Parathyroid adenoma (tissue), 2 donors: ENCODE measurements at regions not wholly inside any gene's neighbourhood (a gene's known extent, or its start where the extent isn't known, plus 50 kb on each side); places are given as distances from the start of the nearest gene placed in this dataset.

ENCODE experiments used
- H2AFZ ChIP-seq: fragments of 300-600 bp; sonication (generic); one replicate; pipeline ENCODE4 v1.7.0; 2017; ENCODE audit warnings: antibody characterized with exemption, mild to moderate bottlenecking
- H3K27ac ChIP-seq: fragments of 300-600 bp; sonication (generic); one replicate; pipeline ENCODE4 v1.7.0; 2017
- H3K27me3 ChIP-seq: fragments of 300-600 bp; sonication (generic); one replicate; pipeline ENCODE4 v1.7.0; 2017; ENCODE audit warnings: low read length; ENCODE audit not compliant: control insufficient read depth, insufficient read depth
- H3K36me3 ChIP-seq: fragments of 300-600 bp; sonication (generic); one replicate; pipeline ENCODE4 v1.7.0; 2017; ENCODE audit warnings: low read length; ENCODE audit not compliant: control insufficient read depth, insufficient read depth
- H3K4me1 ChIP-seq: fragments of 300-600 bp; sonication (generic); one replicate; pipeline ENCODE4 v1.7.0; 2017; ENCODE audit warnings: control low read depth
- H3K4me2 ChIP-seq: fragments of 300-600 bp; sonication (generic); one replicate; pipeline ENCODE4 v1.7.0; 2017; ENCODE audit warnings: low read length
- H3K4me3 ChIP-seq: fragments of 300-600 bp; sonication (generic); one replicate; pipeline ENCODE4 v1.7.0; 2017; ENCODE audit warnings: low read depth, low read length
- H3K79me2 ChIP-seq: fragments of 300-600 bp; sonication (generic); one replicate; pipeline ENCODE4 v1.7.0; 2017; ENCODE audit warnings: control low read depth
- H3K9ac ChIP-seq: fragments of 300-600 bp; sonication (generic); one replicate; pipeline ENCODE4 v1.7.0; 2017; ENCODE audit warnings: mild to moderate bottlenecking
- H3K9me3 ChIP-seq: fragments of 300-600 bp; sonication (generic); one replicate; pipeline ENCODE4 v1.7.0; 2017; ENCODE audit warnings: low read length; ENCODE audit not compliant: control insufficient read depth
- TF ChIP-seq, protein P1 (sequence below): fragments of 300-600 bp; sonication (generic); IDR thresholded peaks from one replicate; pipeline ENCODE4 v1.7.0; 2017; ENCODE audit warnings: antibody characterized with exemption, mild to moderate bottlenecking
- donor health status: primary hyperparathyroidism.

- Histone ChIP-seq H3K9ac (no peak overlapping the region), H3K27ac (no peak overlapping the region), H3K4me3 (no peak overlapping the region), H3K27me3 (no peaks in the 10 kb centered on the region), H3K79me2 (no peaks in the 10 kb centered on the region), H3K4me2 (no peak overlapping the region), H2AFZ (no peak overlapping the region), H3K4me1 (no peaks in the 10 kb centered on the region), H3K9me3 (no peaks in the 10 kb centered on the region), H3K36me3 (no peaks in the 10 kb centered on the region)
- TF ChIP-seq, protein P1, sequence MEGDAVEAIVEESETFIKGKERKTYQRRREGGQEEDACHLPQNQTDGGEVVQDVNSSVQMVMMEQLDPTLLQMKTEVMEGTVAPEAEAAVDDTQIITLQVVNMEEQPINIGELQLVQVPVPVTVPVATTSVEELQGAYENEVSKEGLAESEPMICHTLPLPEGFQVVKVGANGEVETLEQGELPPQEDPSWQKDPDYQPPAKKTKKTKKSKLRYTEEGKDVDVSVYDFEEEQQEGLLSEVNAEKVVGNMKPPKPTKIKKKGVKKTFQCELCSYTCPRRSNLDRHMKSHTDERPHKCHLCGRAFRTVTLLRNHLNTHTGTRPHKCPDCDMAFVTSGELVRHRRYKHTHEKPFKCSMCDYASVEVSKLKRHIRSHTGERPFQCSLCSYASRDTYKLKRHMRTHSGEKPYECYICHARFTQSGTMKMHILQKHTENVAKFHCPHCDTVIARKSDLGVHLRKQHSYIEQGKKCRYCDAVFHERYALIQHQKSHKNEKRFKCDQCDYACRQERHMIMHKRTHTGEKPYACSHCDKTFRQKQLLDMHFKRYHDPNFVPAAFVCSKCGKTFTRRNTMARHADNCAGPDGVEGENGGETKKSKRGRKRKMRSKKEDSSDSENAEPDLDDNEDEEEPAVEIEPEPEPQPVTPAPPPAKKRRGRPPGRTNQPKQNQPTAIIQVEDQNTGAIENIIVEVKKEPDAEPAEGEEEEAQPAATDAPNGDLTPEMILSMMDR = no peak
Observed at GRCh38 chr3:110859336-110859735, 212.3 kb upstream of the NECTIN3 start.

GRCh38 chr3:110859993-110860392 is 211.6 kb upstream of the NECTIN3 start:
- H3K9me3 ChIP-seq = no peaks in the 10 kb centered on the region
- no peaks in the 10 kb centered on the region for H3K79me2 ChIP-seq
- H3K27me3 ChIP-seq = peaks cover 2% of the 10 kb centered on the region
- H3K4me3 ChIP-seq = no peak overlapping the region
- H2AFZ ChIP-seq = no peak overlapping the region
- H3K36me3 ChIP-seq = no peaks in the 10 kb centered on the region
- H3K4me1 ChIP-seq = no peaks in the 10 kb centered on the region
- TF ChIP-seq, protein P1 = no peak
- no peak overlapping the region for H3K27ac ChIP-seq
- no peak overlapping the region for H3K9ac ChIP-seq
- no peak overlapping the region for H3K4me2 ChIP-seq

DNA sequence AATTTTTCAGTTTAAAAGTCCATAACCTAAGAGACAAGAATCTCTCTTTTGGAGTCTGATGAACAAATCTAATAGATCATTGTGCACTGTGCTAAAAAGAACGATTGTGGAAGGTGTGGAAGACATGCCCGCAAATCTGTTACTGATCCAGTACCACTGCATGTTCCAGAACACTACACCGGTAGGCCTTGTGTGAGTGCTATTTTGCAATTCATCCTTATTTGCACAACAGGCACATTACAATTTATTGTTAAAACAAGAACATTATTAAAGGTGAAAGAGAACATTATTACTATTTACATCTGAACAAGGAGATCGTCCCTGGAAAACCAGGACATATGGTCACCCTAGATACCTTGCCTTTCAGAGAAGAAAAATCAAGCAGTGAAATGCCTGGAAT is 205.7 kb upstream of the NECTIN3 start:
- H3K9ac ChIP-seq = no peak overlapping the region
- H3K79me2 ChIP-seq = no peaks in the 10 kb centered on the region
- H3K27ac ChIP-seq = no peak overlapping the region
- H3K27me3 ChIP-seq = peaks cover 2% of the 10 kb centered on the region
- TF ChIP-seq, protein P1 = no peak
- H3K4me2 ChIP-seq = no peak overlapping the region
- no peak overlapping the region for H3K4me3 ChIP-seq
- H2AFZ ChIP-seq = no peak overlapping the region
- H3K4me1 ChIP-seq = no peaks in the 10 kb centered on the region
- H3K9me3 ChIP-seq = no peaks in the 10 kb centered on the region
- H3K36me3 ChIP-seq = no peaks in the 10 kb centered on the region

- Histone ChIP-seq H3K4me1 (no peaks in the 10 kb centered on the region), H3K9me3 (no peaks in the 10 kb centered on the region), H3K9ac (no peak overlapping the region), H3K27ac (no peak overlapping the region), H3K4me3 (no peak overlapping the region), H3K27me3 (peaks cover 2% of the 10 kb centered on the region), H3K36me3 (no peaks in the 10 kb centered on the region), H2AFZ (no peak overlapping the region), H3K79me2 (no peaks in the 10 kb centered on the region), H3K4me2 (no peak overlapping the region)
- TF ChIP-seq, protein P1 = no peak
Observed at GRCh38 chr3:110868106-110868505, 203.5 kb upstream of the NECTIN3 start.

DNA sequence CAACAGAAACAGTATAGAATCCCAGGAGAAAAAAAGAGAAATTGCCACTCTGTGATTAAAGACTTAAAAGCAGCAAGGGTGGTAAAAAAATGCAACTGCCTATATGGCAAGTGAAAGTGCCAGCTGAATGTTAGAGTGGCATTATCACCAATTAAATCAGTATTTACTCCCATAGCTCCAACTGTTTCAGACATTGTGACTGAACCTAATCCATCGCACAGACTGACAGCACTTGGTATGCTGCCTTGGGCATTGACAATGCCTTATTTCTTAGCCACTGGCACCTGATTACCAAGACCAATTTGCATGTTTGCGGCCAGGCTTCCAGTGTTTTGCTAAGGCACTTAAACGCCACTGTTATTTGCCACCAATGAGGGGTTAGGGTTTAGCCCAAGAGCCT is 201.9 kb upstream of the NECTIN3 start:
- Histone ChIP-seq H3K27me3 (peaks cover 2% of the 10 kb centered on the region), H3K4me2 (no peak overlapping the region), H3K36me3 (no peaks in the 10 kb centered on the region), H2AFZ (no peak overlapping the region), H3K9me3 (no peaks in the 10 kb centered on the region), H3K9ac (no peak overlapping the region), H3K79me2 (no peaks in the 10 kb centered on the region), H3K4me3 (no peak overlapping the region), H3K4me1 (no peaks in the 10 kb centered on the region), H3K27ac (no peak overlapping the region)
- TF ChIP-seq, protein P1 = no peak
